Suprapubic skin (tissue), 4 donors: ENCODE measurements at regions not wholly inside any gene's neighbourhood (a gene's known extent, or its start where the extent isn't known, plus 50 kb on each side); places are given as distances from the start of the nearest gene placed in this dataset.

Source experiments
- CTCF ChIP-seq, 2 donors: fragments of 200-600 bp in 1 of 2; fragments of 450-650 bp in 1 of 2; sonication (generic) in 1 of 2; IDR thresholded peaks; one replicate each; pipeline ENCODE4 v1.5.1; 2016 to 2019; ENCODE audit warnings: antibody characterized with exemption in 2 of 2, mild to moderate bottlenecking in 1 of 2, moderate library complexity in 1 of 2
- POLR2A ChIP-seq, 2 donors: fragments of 450-650 bp; IDR thresholded peaks; one replicate each; pipeline ENCODE4 v1.6.1; 2017; ENCODE audit warnings: antibody characterized with exemption in 2 of 2, mild to moderate bottlenecking in 2 of 2, moderate library complexity in 2 of 2
- POLR2AphosphoS5 ChIP-seq, 3 donors: sonication (generic); formaldehyde crosslinking; IDR thresholded peaks; one replicate each; pipeline ENCODE4 v1.6.1; 2017; ENCODE audit warnings: antibody characterized with exemption in 3 of 3

- TF ChIP-seq CTCF (IDR thresholded peaks at IDR 0.05) (no peak), POLR2A (IDR thresholded peaks at IDR 0.05) (no peak), POLR2AphosphoS5 (IDR thresholded peaks at IDR 0.05) (no peak)
These were observed 292.0 kb upstream of the SMC2 start for GRCh38 chr9:103802068-103802467.
